MM.1S (cell line): ENCODE measurements at regions not wholly inside any gene's neighbourhood (a gene's known extent, or its start where the extent isn't known, plus 50 kb on each side); places are given as distances from the start of the nearest gene placed in this dataset.

Experiments used
- DNase-seq: peaks from one replicate; pipeline ENCODE4 v3.0.0-alpha.2; 2015
- H2AFZ ChIP-seq: fragments of 300-600 bp; sonication (generic); 2 replicates; pipeline ENCODE4 v1.6.0; 2016; ENCODE audit warnings: antibody characterized with exemption, low read length
- H3F3A ChIP-seq: fragments of 300-600 bp; sonication (generic); 2 replicates; pipeline ENCODE4 v1.6.1; 2016; ENCODE audit warnings: mild to moderate bottlenecking, antibody characterized with exemption, low read length, moderate library complexity, mixed read lengths; ENCODE audit not compliant: insufficient read depth
- H3K27ac ChIP-seq: fragments of 300-600 bp; sonication (generic); 2 replicates; pipeline ENCODE4 v1.5.1; 2016; ENCODE audit warnings: mild to moderate bottlenecking, low read length
- H3K27me3 ChIP-seq: fragments of 300-600 bp; sonication (generic); replicated peaks from 2 replicates; pipeline ENCODE4 v1.6.0; 2016; ENCODE audit warnings: low read length; ENCODE audit not compliant: insufficient read depth
- H3K36me3 ChIP-seq: fragments of 300-600 bp; sonication (generic); replicated peaks from 2 replicates; pipeline ENCODE4 v1.6.1; 2016; ENCODE audit warnings: mild to moderate bottlenecking, low read length, mixed read lengths; ENCODE audit not compliant: insufficient read depth
- H3K4me1 ChIP-seq: fragments of 300-600 bp; sonication (generic); 2 replicates; pipeline ENCODE4 v1.6.1; 2016; ENCODE audit warnings: low read length, mixed read lengths
- H3K4me2 ChIP-seq: fragments of 300-600 bp; sonication (generic); 2 replicates; pipeline ENCODE4 v1.6.0; 2016; ENCODE audit warnings: low read depth, low read length
- H3K4me3 ChIP-seq: fragments of 300-600 bp; sonication (generic); 2 replicates; pipeline ENCODE4 v1.5.1; 2016; ENCODE audit warnings: low read length, mixed read lengths
- H3K79me2 ChIP-seq: fragments of 300-600 bp; sonication (generic); 2 replicates; pipeline ENCODE4 v1.6.1; 2016; ENCODE audit warnings: mixed run types, low read length, mixed read lengths
- H3K9ac ChIP-seq: fragments of 300-600 bp; sonication (generic); 2 replicates; pipeline ENCODE4 v1.6.1; 2016; ENCODE audit warnings: low read length, mixed read lengths
- H3K9me2 ChIP-seq: fragments of 300-600 bp; sonication (generic); replicated peaks from 2 replicates; pipeline ENCODE4 v1.6.1; 2016; ENCODE audit warnings: mild to moderate bottlenecking, low read length, mixed read lengths; ENCODE audit not compliant: insufficient read depth
- H3K9me3 ChIP-seq: fragments of 300-600 bp; sonication (generic); replicated peaks from 2 replicates; pipeline ENCODE4 v1.6.1; 2016; ENCODE audit warnings: mild to moderate bottlenecking, low read length, mixed read lengths; ENCODE audit not compliant: insufficient read depth
- H4K20me1 ChIP-seq: fragments of 300-600 bp; sonication (generic); 2 replicates; pipeline ENCODE4 v1.6.1; 2016; ENCODE audit warnings: mild to moderate bottlenecking, low read length, moderate library complexity, mixed read lengths; ENCODE audit not compliant: insufficient read depth
- CTCF ChIP-seq: fragments of 300-600 bp; sonication (generic); IDR thresholded peaks from 2 replicates; pipeline ENCODE4 v1.5.1; 2016; ENCODE audit warnings: antibody characterized with exemption, low read length, mixed read lengths
- EZH2 ChIP-seq: fragments of 300-600 bp; sonication (generic); optimal IDR thresholded peaks from 2 replicates; pipeline ENCODE3; 2017; ENCODE audit warnings: low read depth, mild to moderate bottlenecking, antibody characterized with exemption, low read length, mixed read lengths
- EZH2phosphoT487 ChIP-seq: fragments of 300-600 bp; sonication (generic); IDR thresholded peaks from 2 replicates; pipeline ENCODE4 v1.6.1; 2018; ENCODE audit warnings: antibody characterized with exemption, low read length

- H3K4me3 ChIP-seq: no peak overlapping the region
- H3K9ac ChIP-seq: no peak overlapping the region
- no peaks in the 10 kb centered on the region for H3K79me2 ChIP-seq
- H3K4me2 ChIP-seq: no peak overlapping the region
- H4K20me1 ChIP-seq: no peaks in the 10 kb centered on the region
- no peaks in the 10 kb centered on the region for H3K36me3 ChIP-seq
- no peak overlapping the region for H3K27ac ChIP-seq
- no peak overlapping the region for H2AFZ ChIP-seq
- TF ChIP-seq EZH2phosphoT487: no peak
- no peak for TF ChIP-seq EZH2
- TF ChIP-seq CTCF: no peak
- no peak for DNase-seq
- H3K4me1 ChIP-seq: no peaks in the 10 kb centered on the region
- peaks cover 61% of the 10 kb centered on the region for H3K27me3 ChIP-seq
- H3K9me3 ChIP-seq: no peaks in the 10 kb centered on the region
- no peaks in the 10 kb centered on the region for H3F3A ChIP-seq
- no peaks in the 10 kb centered on the region for H3K9me2 ChIP-seq
Measured at GRCh38 chr11:71331631-71332030, 79.3 kb upstream of the SHANK2 start.

- no peak overlapping the region for H2AFZ ChIP-seq
- H3K27ac ChIP-seq: no peak overlapping the region
- no peaks in the 10 kb centered on the region for H3F3A ChIP-seq
- H3K4me3 ChIP-seq: no peak overlapping the region
- no peak overlapping the region for H3K9ac ChIP-seq
- no peaks in the 10 kb centered on the region for H3K9me3 ChIP-seq
- no peaks in the 10 kb centered on the region for H3K4me1 ChIP-seq
- TF ChIP-seq EZH2 (no peak), CTCF (no peak), EZH2phosphoT487 (no peak)
- H4K20me1 ChIP-seq: no peaks in the 10 kb centered on the region
- H3K79me2 ChIP-seq: no peaks in the 10 kb centered on the region
- H3K4me2 ChIP-seq: no peak overlapping the region
- no peak for DNase-seq
- H3K36me3 ChIP-seq: no peaks in the 10 kb centered on the region
- peaks cover 62% of the 10 kb centered on the region for H3K27me3 ChIP-seq
- H3K9me2 ChIP-seq: no peaks in the 10 kb centered on the region
Measured at GRCh38 chr11:71330996-71331395, 78.6 kb upstream of the SHANK2 start.

- H2AFZ ChIP-seq: no peak overlapping the region
- no peak overlapping the region for H3K27ac ChIP-seq
- no peaks in the 10 kb centered on the region for H4K20me1 ChIP-seq
- no peaks in the 10 kb centered on the region for H3K36me3 ChIP-seq
- no peaks in the 10 kb centered on the region for H3K79me2 ChIP-seq
- H3K9ac ChIP-seq: no peak overlapping the region
- no peaks in the 10 kb centered on the region for H3F3A ChIP-seq
- TF ChIP-seq CTCF: no peak
- no peak for TF ChIP-seq EZH2
- no peak for TF ChIP-seq EZH2phosphoT487
- H3K27me3 ChIP-seq: peaks cover 68% of the 10 kb centered on the region
- no peaks in the 10 kb centered on the region for H3K9me3 ChIP-seq
- DNase-seq: no peak
- no peaks in the 10 kb centered on the region for H3K4me1 ChIP-seq
- H3K4me3 ChIP-seq: no peak overlapping the region
- H3K9me2 ChIP-seq: no peaks in the 10 kb centered on the region
- H3K4me2 ChIP-seq: no peak overlapping the region
Measured at GRCh38 chr11:71330349-71330748, 78.0 kb upstream of the SHANK2 start.

GRCh38 chr11:71329786-71330185, 77.4 kb upstream of the SHANK2 start:
- Histone ChIP-seq H3K4me1 (no peaks in the 10 kb centered on the region), H3K9ac (no peak overlapping the region), H4K20me1 (no peaks in the 10 kb centered on the region), H3K27me3 (peaks cover 74% of the 10 kb centered on the region), H3K9me3 (no peaks in the 10 kb centered on the region), H2AFZ (no peak overlapping the region), H3K36me3 (no peaks in the 10 kb centered on the region), H3K9me2 (no peaks in the 10 kb centered on the region), H3F3A (no peaks in the 10 kb centered on the region), H3K4me3 (no peak overlapping the region), H3K79me2 (no peaks in the 10 kb centered on the region), H3K4me2 (no peak overlapping the region), H3K27ac (no peak overlapping the region)
- TF ChIP-seq CTCF (no peak), EZH2 (no peak), EZH2phosphoT487 (no peak)
- no peak for DNase-seq
